ENCODE measurements at regions not wholly inside any gene's neighbourhood (a gene's known extent, or its start where the extent isn't known, plus 50 kb on each side); places are given as distances from the start of the nearest gene placed in this dataset.

DNA sequence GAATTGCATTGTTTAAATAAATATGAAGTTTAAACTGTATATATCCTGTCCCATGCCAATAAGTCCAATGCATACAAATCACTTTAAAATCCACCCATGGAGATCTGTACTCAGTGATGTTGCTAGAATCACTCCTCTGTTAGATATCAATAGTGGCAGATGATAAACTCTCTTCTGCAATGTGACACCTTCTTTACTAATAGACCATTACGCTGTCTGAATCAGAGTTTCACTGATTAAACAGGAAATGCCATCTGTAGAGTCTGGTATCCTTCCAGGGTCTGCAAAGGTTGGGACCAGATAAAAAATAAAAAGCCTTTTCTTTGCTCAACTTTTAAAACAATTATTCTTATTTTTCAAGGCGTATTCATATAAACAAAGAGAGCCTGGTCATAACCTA is 134.5 kb downstream of the EDN3 start:
- no peak for DNase-seq (ENCODE audit: low read depth)
- no peak overlapping the region for H3K4me3 ChIP-seq (ENCODE audit: low read depth, low read length)
- TF ChIP-seq, protein P1, sequence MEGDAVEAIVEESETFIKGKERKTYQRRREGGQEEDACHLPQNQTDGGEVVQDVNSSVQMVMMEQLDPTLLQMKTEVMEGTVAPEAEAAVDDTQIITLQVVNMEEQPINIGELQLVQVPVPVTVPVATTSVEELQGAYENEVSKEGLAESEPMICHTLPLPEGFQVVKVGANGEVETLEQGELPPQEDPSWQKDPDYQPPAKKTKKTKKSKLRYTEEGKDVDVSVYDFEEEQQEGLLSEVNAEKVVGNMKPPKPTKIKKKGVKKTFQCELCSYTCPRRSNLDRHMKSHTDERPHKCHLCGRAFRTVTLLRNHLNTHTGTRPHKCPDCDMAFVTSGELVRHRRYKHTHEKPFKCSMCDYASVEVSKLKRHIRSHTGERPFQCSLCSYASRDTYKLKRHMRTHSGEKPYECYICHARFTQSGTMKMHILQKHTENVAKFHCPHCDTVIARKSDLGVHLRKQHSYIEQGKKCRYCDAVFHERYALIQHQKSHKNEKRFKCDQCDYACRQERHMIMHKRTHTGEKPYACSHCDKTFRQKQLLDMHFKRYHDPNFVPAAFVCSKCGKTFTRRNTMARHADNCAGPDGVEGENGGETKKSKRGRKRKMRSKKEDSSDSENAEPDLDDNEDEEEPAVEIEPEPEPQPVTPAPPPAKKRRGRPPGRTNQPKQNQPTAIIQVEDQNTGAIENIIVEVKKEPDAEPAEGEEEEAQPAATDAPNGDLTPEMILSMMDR (IDR thresholded peaks at IDR 0.05; ENCODE audit: low read depth, low read length, missing control alignments) = no peak
- in situ Hi-C loops (cut with HindIII; ENCODE audit: low sequenced_read_pairs) = no loop called here

DNA sequence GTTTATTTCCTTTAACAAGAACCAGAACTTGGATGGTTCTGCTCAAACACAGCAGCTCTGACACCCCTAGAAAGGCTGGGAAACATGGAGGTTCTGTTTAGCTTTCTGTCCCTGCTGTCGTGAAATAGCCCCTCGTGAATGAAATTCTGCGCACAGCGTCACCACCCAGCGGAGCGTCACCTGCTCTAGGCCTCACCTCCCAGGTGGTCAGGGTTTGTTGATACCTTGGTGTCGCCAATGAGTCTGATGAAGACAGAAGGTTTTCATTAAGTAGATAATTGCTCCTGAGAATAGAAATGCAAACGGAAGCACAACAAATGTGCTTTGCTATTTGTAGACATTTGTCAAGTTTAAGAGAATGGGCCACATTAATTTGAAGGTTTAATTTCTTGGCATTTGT is 135.1 kb downstream of the EDN3 start:
- TF ChIP-seq, protein P1 (IDR thresholded peaks at IDR 0.05; ENCODE audit: low read depth, low read length, missing control alignments) = no peak
- no peak overlapping the region for H3K4me3 ChIP-seq (ENCODE audit: low read depth, low read length)
- in situ Hi-C loops (cut with HindIII; ENCODE audit: low sequenced_read_pairs) = no loop called here
- no peak for DNase-seq (ENCODE audit: low read depth)

DNA sequence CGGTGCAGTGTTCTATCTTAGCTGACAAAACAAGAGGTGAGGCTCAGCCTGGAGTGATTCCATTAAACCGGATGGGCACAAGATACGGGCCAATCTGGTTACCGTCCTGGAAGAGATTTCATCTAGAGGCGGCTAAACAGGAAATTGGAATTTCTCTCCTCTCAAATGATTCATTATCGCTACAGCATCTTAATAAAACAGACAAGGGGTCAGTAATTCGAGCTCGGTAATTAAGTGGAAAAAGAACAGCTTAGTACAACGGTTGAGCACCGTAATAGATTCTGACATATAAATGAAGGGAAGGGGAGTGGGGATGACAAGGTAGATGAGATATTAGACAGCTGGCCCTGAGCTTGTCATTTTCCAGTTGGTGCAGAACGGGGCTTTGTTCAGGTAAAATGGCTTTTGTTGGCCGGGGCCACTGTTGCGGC is 137.2 kb downstream of the EDN3 start:
- DNase-seq (ENCODE audit: low read depth) = no peak
- no peak overlapping the region for H3K4me3 ChIP-seq (ENCODE audit: low read depth, low read length)
- TF ChIP-seq, protein P1 (IDR thresholded peaks at IDR 0.05; ENCODE audit: low read depth, low read length, missing control alignments) = no peak
- in situ Hi-C loops (cut with HindIII; ENCODE audit: low sequenced_read_pairs) = no loop called here

DNA sequence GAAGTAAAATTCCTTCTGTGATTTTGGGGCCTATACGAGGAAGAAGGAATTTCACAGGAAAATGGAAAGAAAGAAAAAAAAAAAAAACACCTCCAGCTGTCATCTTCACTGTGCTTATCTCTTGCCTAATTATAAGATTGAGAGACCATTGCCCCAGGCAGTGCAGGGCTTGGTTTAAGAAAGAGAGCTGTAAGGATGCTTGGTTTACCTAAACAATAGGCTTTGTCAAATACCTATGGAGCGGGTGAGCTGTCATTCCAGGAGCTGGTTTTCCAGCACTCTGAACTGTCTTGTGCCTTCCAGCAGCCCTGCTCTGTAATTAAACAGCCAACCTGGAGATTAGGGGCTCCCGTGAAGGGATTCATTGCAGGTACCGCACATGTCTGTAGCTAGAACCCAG is 137.8 kb downstream of the EDN3 start:
- in situ Hi-C loops (cut with HindIII; ENCODE audit: low sequenced_read_pairs) = no loop called here
- no peak for DNase-seq (ENCODE audit: low read depth)
- TF ChIP-seq, protein P1 (IDR thresholded peaks at IDR 0.05; ENCODE audit: low read depth, low read length, missing control alignments) = no peak
- no peak overlapping the region for H3K4me3 ChIP-seq (ENCODE audit: low read depth, low read length)

DNA sequence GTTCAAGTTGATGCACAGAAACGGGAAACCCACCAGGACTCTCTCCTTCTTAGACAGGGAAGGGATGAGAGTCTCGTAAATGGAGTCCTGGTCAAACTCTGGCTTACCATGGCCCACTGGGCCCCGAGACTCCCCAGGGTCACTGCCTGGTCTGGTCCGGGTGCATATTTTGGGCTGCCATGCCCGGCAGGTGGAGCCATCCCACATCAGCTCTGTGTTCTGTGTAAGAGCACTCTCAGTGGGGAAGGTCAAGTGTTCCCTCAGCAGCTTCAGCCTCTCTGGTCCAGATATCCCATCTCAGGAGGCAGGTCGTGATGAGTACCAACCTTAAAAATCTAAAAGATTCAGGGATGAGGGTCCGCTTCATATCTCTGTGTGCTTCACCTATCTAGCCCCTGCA is 138.8 kb downstream of the EDN3 start:
- in situ Hi-C loops (cut with HindIII; ENCODE audit: low sequenced_read_pairs) = no loop called here

DNA sequence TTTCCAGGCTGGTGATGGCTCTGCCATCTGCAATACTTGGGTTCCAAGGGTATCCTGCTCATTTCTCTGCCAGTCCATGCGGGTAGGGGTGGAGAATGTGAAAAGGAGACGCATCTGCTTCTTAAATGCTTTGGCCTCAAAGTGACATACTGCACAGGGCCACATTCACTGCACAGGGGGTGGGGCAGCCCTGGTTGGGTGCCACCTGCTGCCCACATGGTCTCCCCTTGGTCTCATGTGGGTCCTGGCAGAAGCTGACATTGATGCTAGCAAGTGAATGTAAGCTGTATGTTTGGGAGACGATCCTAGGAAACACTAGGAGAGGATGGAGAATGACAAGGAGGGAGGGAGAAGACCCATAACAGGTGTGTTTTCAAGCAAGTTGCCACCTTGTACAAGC is 140.9 kb downstream of the EDN3 start:
- no peak overlapping the region for H3K4me3 ChIP-seq (ENCODE audit: low read depth, low read length)
- in situ Hi-C loops (cut with HindIII; ENCODE audit: low sequenced_read_pairs) = no loop called here
- TF ChIP-seq, protein P1 (IDR thresholded peaks at IDR 0.05; ENCODE audit: low read depth, low read length, missing control alignments) = no peak
- no peak for DNase-seq (ENCODE audit: low read depth)

More for the DNA sequence above, 138.8 kb downstream of the EDN3 start:
- TF ChIP-seq, protein P1 (IDR thresholded peaks at IDR 0.05; ENCODE audit: low read depth, low read length, missing control alignments) = no peak
- H3K4me3 ChIP-seq (ENCODE audit: low read depth, low read length) = no peak overlapping the region
- no peak for DNase-seq (ENCODE audit: low read depth)
